Common myeloid progenitor, CD34-positive (primary cell): ENCODE measurements at regions not wholly inside any gene's neighbourhood (a gene's known extent, or its start where the extent isn't known, plus 50 kb on each side); places are given as distances from the start of the nearest gene placed in this dataset.
"Not testable (repeated sequence)": the region's sequence is repeated elsewhere in the genome, so short reads cannot be mapped to it uniquely, and the experiment has no call there.

ENCODE experiments used
- CTCF ChIA-PET: fragments of 350-600 bp; sonication (Branson Sonifier 250); formaldehyde crosslinking; loops from one replicate; lab custom pipeline; 2021; ENCODE audit warnings: antibody characterized with exemption; lab: Charles Lee
- POLR2A ChIA-PET: fragments of 350-600 bp; sonication (Branson Sonifier 250); formaldehyde crosslinking; loops from one replicate; lab custom pipeline; 2021; ENCODE audit warnings: antibody characterized with exemption; lab: Charles Lee
- DNase-seq, 3 donors: peaks; one replicate each; pipeline versions ENCODE4 v3.0.0 to v3.0.0-alpha.2; 2013
- H3K27ac ChIP-seq, 2 experiments: 1 replicate in 1 of 2; 2 replicates in 1 of 2; pipeline ENCODE4 v1.7.0; 2013; ENCODE audit warnings: inconsistent platforms in 2 of 2, low read length in 2 of 2, mild to moderate bottlenecking in 2 of 2, low read depth in 1 of 2, moderate library complexity in 1 of 2; ENCODE audit not compliant: severe bottlenecking in 2 of 2, insufficient read depth in 1 of 2, poor library complexity in 1 of 2
- H3K27me3 ChIP-seq, 5 experiments: replicated peaks in 2 of 5; 1 replicate in 3 of 5; 2 replicates in 2 of 5; pipeline versions ENCODE4 v1.6.1 to v1.7.0; 2013; ENCODE audit warnings: low read length in 4 of 5, mild to moderate bottlenecking in 2 of 5, moderate library complexity in 2 of 5, inconsistent platforms in 1 of 5; ENCODE audit not compliant: insufficient read depth in 5 of 5, control insufficient read depth in 4 of 5
- H3K36me3 ChIP-seq, 4 experiments: 1 replicate in 2 of 4; 2 replicates in 2 of 4; pipeline versions ENCODE4 v1.6.1 to v1.7.0; 2013; ENCODE audit warnings: low read length in 3 of 4, control low read depth in 1 of 4, mild to moderate bottlenecking in 1 of 4; ENCODE audit not compliant: control insufficient read depth in 4 of 4, insufficient read depth in 4 of 4
- H3K4me1 ChIP-seq, 4 experiments: 1 replicate in 3 of 4; 2 replicates in 1 of 4; pipeline versions ENCODE4 v1.6.1 to v1.7.1; 2013; ENCODE audit warnings: low read length in 3 of 4, mild to moderate bottlenecking in 3 of 4, control low read depth in 1 of 4, inconsistent platforms in 1 of 4, moderate library complexity in 1 of 4; ENCODE audit not compliant: control insufficient read depth in 4 of 4, insufficient read depth in 4 of 4; ENCODE audit errors: control extremely low read depth in 1 of 4
- H3K4me3 ChIP-seq, 7 experiments: 1 replicate in 4 of 7; 2 replicates in 3 of 7; pipeline versions ENCODE4 v1.5.1 to v1.7.0; 2013; ENCODE audit warnings: mild to moderate bottlenecking in 7 of 7, low read length in 6 of 7, moderate library complexity in 6 of 7, inconsistent platforms in 2 of 7, low read depth in 2 of 7, control low read depth in 1 of 7; ENCODE audit not compliant: insufficient read depth in 4 of 7, control insufficient read depth in 1 of 7; ENCODE audit errors: extremely low read depth in 1 of 7
- H3K9me3 ChIP-seq, 5 experiments: 1 replicate in 4 of 5; 2 replicates in 1 of 5; pipeline versions ENCODE4 v1.6.1 to v1.7.1; 2013; ENCODE audit warnings: low read length in 4 of 5, mild to moderate bottlenecking in 2 of 5, inconsistent platforms in 1 of 5, low read depth in 1 of 5, moderate library complexity in 1 of 5; ENCODE audit not compliant: control insufficient read depth in 4 of 5, insufficient read depth in 2 of 5; ENCODE audit errors: control extremely low read depth in 1 of 5
- WGBS: methylation state at CpG from one replicate; pipeline ENCODE4 v1.1.5; 2013; ENCODE audit not compliant: insufficient coverage; 5-methylcytosine and 5-hydroxymethylcytosine counted together

DNA sequence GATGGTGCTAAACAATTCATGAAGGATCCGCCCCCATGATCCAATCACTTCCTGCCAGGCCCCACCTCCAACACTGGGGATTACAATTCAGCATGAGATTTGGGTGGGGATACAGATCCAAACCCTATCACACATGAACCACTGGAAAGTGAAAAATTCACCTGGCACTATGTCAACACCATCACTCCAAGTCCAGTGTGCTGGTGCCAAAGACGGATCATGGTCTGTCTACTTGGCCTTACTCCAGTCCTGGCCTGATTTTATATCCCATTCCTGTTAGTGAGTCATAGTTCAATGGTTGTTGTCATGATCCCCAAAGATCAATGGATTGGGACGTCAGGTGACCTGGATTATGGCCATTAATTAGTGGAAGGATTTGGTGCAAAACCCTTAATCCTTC lies 147.4 kb upstream of the RPS23 start:
- ChIA-PET CTCF (no interaction called here), POLR2A (no interaction called here)
- no peak overlapping the region for H3K4me3 ChIP-seq
- H3K27ac ChIP-seq, result no peak overlapping the region
- peaks cover 0 to 2% (median 0%) of the 10 kb centered on the region in 4 experiments for H3K4me1 ChIP-seq
- no peak for DNase-seq
- WGBS, result 58% methylated on average over 2 of the region's 3 CpGs
- H3K27me3 ChIP-seq, result no peaks in the 10 kb centered on the region
- no peaks in the 10 kb centered on the region for H3K9me3 ChIP-seq
- H3K36me3 ChIP-seq, result no peaks in the 10 kb centered on the region

DNA sequence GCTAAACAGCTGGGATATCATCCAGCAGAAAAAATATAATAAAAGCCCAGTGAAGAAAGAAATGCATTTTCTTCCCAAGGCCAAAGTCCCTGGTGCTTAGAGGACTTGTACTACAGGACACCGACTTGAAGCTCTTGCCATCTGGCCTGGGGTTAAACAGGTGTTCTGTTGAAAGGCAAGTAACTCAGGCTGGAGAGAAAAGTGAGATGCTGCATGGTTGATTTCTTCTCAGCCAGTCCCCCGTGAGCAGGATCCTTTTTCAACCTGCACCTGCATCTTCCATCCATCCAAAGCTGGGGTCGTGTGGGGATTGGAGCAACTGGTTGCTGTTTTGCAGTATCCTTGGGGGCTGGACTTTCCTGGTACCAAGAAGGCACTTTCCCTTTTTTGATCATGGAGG lies 146.1 kb upstream of the RPS23 start:
- WGBS, result 88% methylated on average over 1 of the region's 3 CpGs
- no peaks in the 10 kb centered on the region for H3K9me3 ChIP-seq
- peaks cover 0 to 2% (median 0%) of the 10 kb centered on the region in 4 experiments for H3K4me1 ChIP-seq
- no peak overlapping the region for H3K27ac ChIP-seq
- CTCF ChIA-PET, result no interaction called here
- POLR2A ChIA-PET, result no interaction called here
- no peaks in the 10 kb centered on the region for H3K36me3 ChIP-seq
- no peak for DNase-seq
- no peak overlapping the region for H3K4me3 ChIP-seq
- no peaks in the 10 kb centered on the region for H3K27me3 ChIP-seq

- WGBS, result 72% methylated on average over 6 of the region's 6 CpGs
- Histone ChIP-seq H3K4me3 (no peak overlapping the region), H3K9me3 (no peaks in the 10 kb centered on the region), H3K27me3 (no peaks in the 10 kb centered on the region), H3K27ac (peak overlapping the region in 1 of 2 experiments; percentile 52), H3K36me3 (no peaks in the 10 kb centered on the region), H3K4me1 (peaks cover 0 to 2% (median 0%) of the 10 kb centered on the region in 4 experiments)
- no peak for DNase-seq
- POLR2A ChIA-PET, result no interaction called here
- CTCF ChIA-PET, result no interaction called here
Observed at GRCh38 chr5:82422751-82423181, 144.6 kb upstream of the RPS23 start.

DNA sequence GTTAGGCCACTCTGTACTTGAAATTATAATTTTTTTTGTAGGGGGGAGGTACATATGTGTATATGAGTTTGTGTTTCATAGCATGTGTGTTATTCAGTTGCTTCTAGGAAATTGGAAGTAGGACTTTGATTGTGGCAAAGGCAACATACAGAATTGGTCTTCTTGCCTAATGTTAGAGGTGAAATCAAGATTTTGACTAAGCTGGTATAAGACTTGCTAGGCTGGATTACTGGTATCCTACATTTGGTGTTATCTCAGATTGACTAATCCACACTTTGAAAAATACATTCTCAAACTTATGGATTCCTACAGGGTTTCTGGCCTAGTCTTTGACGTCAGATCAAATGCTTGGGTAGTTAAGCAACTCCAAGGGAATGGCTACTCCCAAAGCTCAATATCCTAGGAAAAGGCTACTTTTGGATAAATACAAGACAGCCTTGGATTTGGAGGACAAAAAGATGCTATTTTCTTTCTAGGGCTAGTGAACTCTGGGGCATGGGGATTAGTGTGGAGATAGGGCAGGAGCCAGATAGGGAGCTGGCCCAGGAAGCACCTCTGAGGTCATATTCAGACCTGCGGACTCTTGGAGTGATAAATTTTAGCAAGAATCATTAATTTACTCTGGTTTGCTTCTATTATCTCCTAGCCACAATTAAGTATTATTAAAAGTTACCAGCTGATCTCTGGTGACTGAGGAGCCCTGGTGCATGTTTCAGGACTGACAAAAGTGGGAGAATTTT lies 144.0 kb upstream of the RPS23 start:
- Histone ChIP-seq H3K36me3 (no peaks in the 10 kb centered on the region), H3K27me3 (no peaks in the 10 kb centered on the region), H3K9me3 (no peaks in the 10 kb centered on the region), H3K27ac (peak overlapping the region in 1 of 2 experiments; percentile 52), H3K4me1 (peaks cover 0 to 3% (median 1%) of the 10 kb centered on the region in 4 experiments), H3K4me3 (no peak overlapping the region)
- ChIA-PET CTCF (no interaction called here), POLR2A (no interaction called here)
- 0% methylated on average over 1 of the region's 2 CpGs for WGBS
- no peak for DNase-seq

GRCh38 chr5:82421119-82421518 lies 143.0 kb upstream of the RPS23 start:
- Histone ChIP-seq H3K27ac (peak overlapping the region in 1 of 2 experiments; percentile 46), H3K9me3 (no peaks in the 10 kb centered on the region), H3K4me3 (no peak overlapping the region), H3K4me1 (peaks cover 0 to 4% (median 1%) of the 10 kb centered on the region in 4 experiments), H3K36me3 (no peaks in the 10 kb centered on the region), H3K27me3 (no peaks in the 10 kb centered on the region)
- DNase-seq, result no peak
- ChIA-PET CTCF (no interaction called here), POLR2A (no interaction called here)
- 96% methylated on average over 3 of the region's 3 CpGs for WGBS

DNA sequence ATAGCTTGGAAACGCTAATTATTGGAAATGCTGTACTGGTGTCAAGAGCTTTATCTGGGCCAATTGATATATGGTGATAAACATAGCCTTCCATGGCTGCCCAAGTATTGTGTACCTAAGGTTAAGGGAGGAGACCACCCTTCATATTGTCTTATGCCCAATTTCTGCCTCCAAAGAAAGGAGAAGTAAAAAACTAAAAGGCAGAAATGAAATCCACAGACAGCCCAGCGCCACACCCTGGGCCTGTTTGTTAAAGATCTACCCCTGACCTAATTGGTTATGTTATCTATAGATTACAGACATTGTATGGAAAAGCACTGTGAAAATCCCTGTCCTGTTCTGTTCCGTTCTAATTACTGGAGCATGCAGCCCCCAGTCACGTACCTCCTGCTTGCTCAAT lies 142.4 kb upstream of the RPS23 start:
- H3K9me3 ChIP-seq, H3K4me1 ChIP-seq, DNase-seq, POLR2A ChIA-PET, H3K4me3 ChIP-seq, H3K27ac ChIP-seq, H3K36me3 ChIP-seq, H3K27me3 ChIP-seq: not testable (repeated sequence)
- CTCF ChIA-PET, result interaction anchor here (0.7 kb wide), 1 partner anchor 20 kb away, joined by 3 read pairs; no protein-coding TSS in a partner anchor
- 83% methylated on average over 2 of the region's 4 CpGs for WGBS

DNA sequence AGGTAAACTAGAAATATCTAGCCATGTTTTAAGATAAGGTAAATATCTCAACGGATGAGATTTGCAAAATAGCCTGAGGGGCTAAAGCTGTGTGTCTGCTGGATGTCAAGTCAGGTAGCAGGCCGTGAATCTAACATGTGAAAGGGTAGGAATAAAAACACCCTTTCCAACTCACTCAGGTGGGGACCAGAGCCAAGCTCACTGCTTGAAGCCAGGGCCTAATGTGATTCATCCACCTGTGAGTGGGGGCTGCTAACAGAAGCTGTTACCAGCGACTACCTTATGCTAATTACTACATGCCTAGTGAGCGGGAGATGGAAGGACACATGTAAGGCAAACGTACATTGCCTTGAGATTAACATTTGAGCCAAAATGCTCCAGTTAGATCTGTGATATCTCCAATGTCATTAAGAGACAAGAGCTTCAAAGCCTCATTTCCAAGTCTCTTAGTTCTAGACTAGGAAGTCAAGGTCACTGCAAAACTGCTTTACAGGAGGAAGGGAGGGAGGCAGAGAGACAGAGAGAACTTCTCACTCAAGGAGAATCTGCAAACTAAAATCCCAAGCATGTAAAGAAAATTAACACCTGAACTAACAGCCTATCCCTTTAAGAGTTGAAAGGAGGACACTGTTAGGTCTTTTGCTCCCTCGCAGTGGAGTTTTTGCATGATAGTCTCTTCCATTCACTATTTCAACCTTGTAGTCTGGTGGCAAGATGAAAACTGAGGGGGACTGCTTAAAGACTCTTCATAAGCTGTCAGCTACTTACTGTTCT lies 141.6 kb upstream of the RPS23 start:
- POLR2A ChIA-PET, result no interaction called here
- peak overlapping the region in 1 of 2 experiments; percentile 18 for H3K27ac ChIP-seq

More for the DNA sequence above, 141.6 kb upstream of the RPS23 start:
- CTCF ChIA-PET, result interaction anchor here (0.7 kb wide), 1 partner anchor 20 kb away, joined by 3 read pairs; no protein-coding TSS in a partner anchor
- H3K4me1 ChIP-seq, result peaks cover 0 to 6% (median 1%) of the 10 kb centered on the region in 4 experiments
- WGBS, result 100% methylated on average over 4 of the region's 6 CpGs
- DNase-seq, result no peak
- no peak overlapping the region for H3K4me3 ChIP-seq
- no peaks in the 10 kb centered on the region for H3K27me3 ChIP-seq
- no peaks in the 10 kb centered on the region for H3K9me3 ChIP-seq
- no peaks in the 10 kb centered on the region for H3K36me3 ChIP-seq
